NT2/D1 (cell line): ENCODE measurements at regions not wholly inside any gene's neighbourhood (a gene's known extent, or its start where the extent isn't known, plus 50 kb on each side); places are given as distances from the start of the nearest gene placed in this dataset.

Source experiments
- DNase-seq: peaks from one replicate; pipeline ENCODE4 v3.0.0-alpha.2; 2011; ENCODE audit warnings: low read depth, low spot score
- H3K27me3 ChIP-seq: 2 replicates; pipeline ENCODE4 v1.6.0; 2011; ENCODE audit warnings: mild to moderate bottlenecking; ENCODE audit not compliant: insufficient read length, insufficient read depth
- H3K36me3 ChIP-seq: 2 replicates; pipeline ENCODE4 v1.6.1; 2011; ENCODE audit warnings: mild to moderate bottlenecking, low read length, mixed read lengths; ENCODE audit not compliant: insufficient read depth, insufficient read length
- H3K4me1 ChIP-seq: 2 replicates; pipeline ENCODE4 v1.5.1; 2011; ENCODE audit not compliant: insufficient read depth, insufficient read length
- H3K4me3 ChIP-seq: 2 replicates; pipeline ENCODE4 v1.5.1; 2011; ENCODE audit warnings: low read depth; ENCODE audit not compliant: insufficient read length
- H3K9ac ChIP-seq: 2 replicates; pipeline ENCODE4 v1.6.0; 2011; ENCODE audit warnings: low read depth; ENCODE audit not compliant: insufficient read length
- H3K9me3 ChIP-seq: 2 replicates; pipeline ENCODE4 v1.5.1; 2011; ENCODE audit warnings: mild to moderate bottlenecking, low read length; ENCODE audit not compliant: insufficient read depth
- SUZ12 ChIP-seq: IDR thresholded peaks from 2 replicates; pipeline ENCODE4 v1.6.1; 2011; ENCODE audit not compliant: insufficient read length, insufficient read depth; ENCODE audit errors: extremely low read depth
- YY1 ChIP-seq: IDR thresholded peaks from 2 replicates; pipeline ENCODE4 v1.6.1; 2011; ENCODE audit not compliant: insufficient read length, insufficient read depth
- ZNF274 ChIP-seq: IDR thresholded peaks from 2 replicates; pipeline ENCODE4 v1.6.1; 2011; ENCODE audit warnings: mild to moderate bottlenecking, low read depth, low read length

- TF ChIP-seq YY1 (no peak), ZNF274 (no peak), SUZ12 (no peak)
- no peak overlapping the region for H3K9ac ChIP-seq
- no peaks in the 10 kb centered on the region for H3K36me3 ChIP-seq
- no peaks in the 10 kb centered on the region for H3K27me3 ChIP-seq
- H3K4me3 ChIP-seq: no peak overlapping the region
- no peaks in the 10 kb centered on the region for H3K9me3 ChIP-seq
- H3K4me1 ChIP-seq: no peaks in the 10 kb centered on the region
- DNase-seq: peak; percentile 58
Measured at GRCh38 chr6:159110013-159110412, 59.2 kb upstream of the FNDC1 start.

- no peak overlapping the region for H3K4me3 ChIP-seq
- H3K9ac ChIP-seq: no peak overlapping the region
- no peak for DNase-seq
- no peaks in the 10 kb centered on the region for H3K36me3 ChIP-seq
- H3K27me3 ChIP-seq: no peaks in the 10 kb centered on the region
- no peaks in the 10 kb centered on the region for H3K4me1 ChIP-seq
- H3K9me3 ChIP-seq: no peaks in the 10 kb centered on the region
- TF ChIP-seq SUZ12 (no peak), ZNF274 (no peak), YY1 (no peak)
Measured at GRCh38 chr6:159109391-159109790, 59.8 kb upstream of the FNDC1 start.

DNA sequence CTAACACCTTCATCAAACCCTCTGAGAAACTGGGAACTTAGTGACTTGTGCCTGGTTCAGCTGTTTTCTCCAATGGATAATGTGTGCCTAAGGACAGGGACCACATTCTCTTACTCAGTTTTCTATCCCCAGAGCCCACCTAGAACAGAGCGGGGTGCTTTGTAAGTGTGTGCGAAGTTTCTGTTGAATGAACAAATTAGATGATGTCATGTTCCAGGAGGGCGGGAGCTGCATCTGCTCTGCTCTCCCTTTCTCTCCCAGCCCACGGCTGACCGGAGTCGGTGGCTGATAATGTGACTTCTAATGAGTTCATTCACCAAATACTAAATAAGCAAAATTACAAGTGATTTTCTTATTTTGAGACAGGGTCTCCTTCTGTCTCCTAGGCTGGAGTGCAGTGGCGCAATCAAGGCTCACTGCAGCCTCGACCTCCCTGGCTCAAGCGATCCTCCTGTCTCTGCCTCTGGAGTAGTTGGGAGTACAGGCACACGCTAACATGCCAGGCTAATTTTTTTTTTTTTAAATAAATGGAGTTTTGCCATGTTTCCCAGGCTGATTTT is 60.7 kb upstream of the FNDC1 start:
- H3K36me3 ChIP-seq: no peaks in the 10 kb centered on the region
- H3K4me3 ChIP-seq: no peak overlapping the region
- no peaks in the 10 kb centered on the region for H3K4me1 ChIP-seq
- DNase-seq: no peak
- TF ChIP-seq YY1 (no peak), SUZ12 (no peak), ZNF274 (no peak)
- no peak overlapping the region for H3K9ac ChIP-seq
- no peaks in the 10 kb centered on the region for H3K9me3 ChIP-seq
- no peaks in the 10 kb centered on the region for H3K27me3 ChIP-seq

DNA sequence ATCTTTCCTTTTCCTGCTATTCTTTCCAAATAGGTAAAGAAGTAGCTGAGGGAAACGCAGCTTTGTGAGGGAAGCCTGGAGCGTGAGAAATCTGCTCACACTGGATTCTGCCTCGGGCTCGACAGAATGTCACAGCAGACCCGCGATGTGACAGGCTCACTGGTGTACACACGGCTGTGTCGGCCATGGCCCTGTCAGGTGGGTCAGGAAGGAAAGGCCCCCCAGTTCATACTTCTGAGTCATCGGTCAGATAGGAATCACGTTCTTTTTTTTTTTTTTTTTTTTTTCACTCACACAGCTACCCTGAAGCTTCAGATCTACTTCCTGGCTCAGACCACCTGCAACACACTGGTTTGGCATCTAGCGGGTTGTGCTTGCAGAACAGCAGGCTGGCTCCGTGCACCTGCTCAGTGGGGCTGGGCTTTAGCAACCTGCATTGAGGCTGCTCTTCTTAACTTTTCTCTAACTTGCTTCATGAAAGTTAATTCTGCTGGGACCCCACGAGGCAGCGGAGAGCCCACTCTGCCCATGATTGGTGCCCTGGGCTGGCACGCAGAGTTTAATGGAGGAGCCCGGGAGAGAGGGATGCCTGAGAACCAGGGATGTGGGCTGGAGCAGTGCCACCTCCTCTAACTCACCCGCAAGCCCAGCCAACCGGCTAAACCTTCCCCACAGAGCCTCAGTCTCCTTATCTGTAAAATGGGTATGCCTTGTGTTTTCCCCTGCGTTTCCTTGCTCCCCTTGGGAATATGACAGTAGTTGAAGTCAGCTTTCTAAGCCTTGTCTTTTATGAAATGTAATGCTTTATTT is 61.5 kb upstream of the FNDC1 start:
- DNase-seq: no peak
- H3K4me1 ChIP-seq: no peaks in the 10 kb centered on the region
- no peak overlapping the region for H3K4me3 ChIP-seq
- no peaks in the 10 kb centered on the region for H3K27me3 ChIP-seq
- H3K36me3 ChIP-seq: no peaks in the 10 kb centered on the region
- TF ChIP-seq YY1 (no peak), SUZ12 (no peak), ZNF274 (no peak)
- H3K9ac ChIP-seq: no peak overlapping the region
- no peaks in the 10 kb centered on the region for H3K9me3 ChIP-seq

DNA sequence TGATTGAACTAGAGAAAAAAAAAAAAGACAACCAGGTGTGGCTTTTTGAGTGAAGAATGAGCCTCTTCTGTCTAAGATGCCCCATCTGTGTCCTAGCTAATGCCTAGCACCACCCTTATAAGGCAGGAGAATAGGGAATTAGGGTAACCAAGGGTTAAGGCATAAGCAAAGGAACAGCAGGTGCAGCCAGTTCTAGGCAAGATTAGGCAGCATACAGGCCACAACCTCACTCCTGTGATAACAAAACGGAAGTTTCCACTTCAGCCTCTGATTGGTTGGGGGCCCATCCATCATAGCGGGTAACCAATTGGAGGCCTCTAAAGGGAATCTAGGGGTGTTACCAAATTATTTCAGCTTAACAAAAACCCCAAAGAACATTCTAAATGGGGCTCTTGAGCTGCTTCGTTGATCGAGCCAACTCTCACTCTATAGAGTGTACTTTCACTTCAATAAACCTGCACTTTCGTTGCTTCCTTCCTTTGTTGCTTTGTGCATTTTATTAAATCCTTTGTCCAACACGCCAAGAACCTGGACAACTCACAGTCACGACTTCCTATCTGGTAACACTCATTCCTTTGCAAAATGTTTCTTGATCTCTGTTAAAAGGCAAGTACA is 61.9 kb upstream of the TAGAP start:
- H3K4me3 ChIP-seq: no peak overlapping the region
- H3K9ac ChIP-seq: no peak overlapping the region
- no peaks in the 10 kb centered on the region for H3K4me1 ChIP-seq
- TF ChIP-seq SUZ12 (no peak), YY1 (no peak)
- DNase-seq: no peak
- H3K36me3 ChIP-seq: no peaks in the 10 kb centered on the region
- no peaks in the 10 kb centered on the region for H3K9me3 ChIP-seq
- no peaks in the 10 kb centered on the region for H3K27me3 ChIP-seq

DNA sequence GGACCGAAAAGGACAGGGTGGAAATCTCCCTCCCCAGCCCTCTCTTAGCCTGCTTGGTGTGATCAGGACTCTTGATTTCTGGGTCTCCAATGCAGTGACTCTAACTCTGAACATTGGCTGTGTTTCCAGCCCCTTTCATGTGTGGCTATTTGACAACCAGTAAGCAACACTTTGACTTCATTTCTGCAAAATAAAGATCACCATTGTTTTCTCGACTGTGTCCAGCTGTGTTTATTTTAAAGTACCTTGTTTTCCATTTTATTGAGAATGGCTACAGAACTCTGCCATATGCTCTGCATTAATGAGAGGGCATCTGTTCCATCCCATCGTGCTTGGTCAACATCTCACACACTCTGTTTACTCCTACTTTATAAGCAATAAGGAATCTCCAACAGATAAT is 60.9 kb upstream of the TAGAP start:
- no peak for DNase-seq
- no peak overlapping the region for H3K9ac ChIP-seq
- no peaks in the 10 kb centered on the region for H3K4me1 ChIP-seq
- no peak overlapping the region for H3K4me3 ChIP-seq
- no peaks in the 10 kb centered on the region for H3K27me3 ChIP-seq
- no peaks in the 10 kb centered on the region for H3K9me3 ChIP-seq
- H3K36me3 ChIP-seq: no peaks in the 10 kb centered on the region
- no peak for TF ChIP-seq YY1
- TF ChIP-seq SUZ12: no peak
- no peak for TF ChIP-seq ZNF274

DNA sequence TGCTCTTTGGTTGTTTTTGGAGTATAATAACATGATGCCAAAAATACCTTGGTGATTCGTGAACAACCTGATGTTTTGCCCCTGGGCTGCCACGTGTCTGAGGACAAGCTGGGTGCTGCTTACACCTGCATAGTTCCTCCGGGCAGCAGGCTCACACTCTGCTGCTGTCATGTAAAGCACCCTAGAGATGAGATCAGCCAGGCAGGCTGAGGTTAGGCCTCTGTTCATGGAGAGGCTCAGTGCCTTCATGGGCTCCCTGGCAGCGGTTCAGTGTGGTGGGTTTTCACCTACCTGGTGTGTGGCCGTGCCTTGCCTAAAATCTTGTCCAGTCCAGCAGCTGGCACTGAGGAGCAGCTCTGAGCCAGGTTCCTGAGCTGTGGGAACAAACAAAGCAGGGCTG is 60.1 kb upstream of the TAGAP start:
- Histone ChIP-seq H3K36me3 (no peaks in the 10 kb centered on the region), H3K9ac (no peak overlapping the region)
- no peak for DNase-seq

More for the DNA sequence above, 60.1 kb upstream of the TAGAP start:
- TF ChIP-seq SUZ12 (no peak), YY1 (no peak), ZNF274 (no peak)
- Histone ChIP-seq H3K4me1 (no peaks in the 10 kb centered on the region), H3K4me3 (no peak overlapping the region), H3K27me3 (no peaks in the 10 kb centered on the region), H3K9me3 (no peaks in the 10 kb centered on the region)
